ENCODE measurements at regions not wholly inside any gene's neighbourhood (a gene's known extent, or its start where the extent isn't known, plus 50 kb on each side); places are given as distances from the start of the nearest gene placed in this dataset.

DNA sequence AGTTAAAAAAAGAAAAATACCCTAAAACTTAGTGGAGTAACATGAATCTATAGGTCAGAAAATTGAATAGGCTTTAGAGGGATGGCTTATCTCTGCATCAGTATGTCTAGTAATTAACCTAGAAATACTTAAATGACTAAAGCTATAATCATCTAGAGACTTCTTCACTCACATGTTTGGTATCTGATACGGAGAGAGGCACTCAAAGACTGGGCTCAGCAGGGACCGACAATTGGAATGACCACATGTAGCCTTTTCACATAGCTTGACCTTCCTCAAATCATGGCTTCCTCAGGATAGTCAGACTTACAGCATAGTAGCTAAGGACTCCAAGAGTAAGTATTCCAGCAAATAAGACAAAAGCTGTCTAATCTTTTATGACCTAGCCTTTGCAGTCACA lies 105.3 kb upstream of the RORB start:
- TF ChIP-seq, protein P1, sequence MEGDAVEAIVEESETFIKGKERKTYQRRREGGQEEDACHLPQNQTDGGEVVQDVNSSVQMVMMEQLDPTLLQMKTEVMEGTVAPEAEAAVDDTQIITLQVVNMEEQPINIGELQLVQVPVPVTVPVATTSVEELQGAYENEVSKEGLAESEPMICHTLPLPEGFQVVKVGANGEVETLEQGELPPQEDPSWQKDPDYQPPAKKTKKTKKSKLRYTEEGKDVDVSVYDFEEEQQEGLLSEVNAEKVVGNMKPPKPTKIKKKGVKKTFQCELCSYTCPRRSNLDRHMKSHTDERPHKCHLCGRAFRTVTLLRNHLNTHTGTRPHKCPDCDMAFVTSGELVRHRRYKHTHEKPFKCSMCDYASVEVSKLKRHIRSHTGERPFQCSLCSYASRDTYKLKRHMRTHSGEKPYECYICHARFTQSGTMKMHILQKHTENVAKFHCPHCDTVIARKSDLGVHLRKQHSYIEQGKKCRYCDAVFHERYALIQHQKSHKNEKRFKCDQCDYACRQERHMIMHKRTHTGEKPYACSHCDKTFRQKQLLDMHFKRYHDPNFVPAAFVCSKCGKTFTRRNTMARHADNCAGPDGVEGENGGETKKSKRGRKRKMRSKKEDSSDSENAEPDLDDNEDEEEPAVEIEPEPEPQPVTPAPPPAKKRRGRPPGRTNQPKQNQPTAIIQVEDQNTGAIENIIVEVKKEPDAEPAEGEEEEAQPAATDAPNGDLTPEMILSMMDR (IDR thresholded peaks at IDR 0.05) = no peak
- TF ChIP-seq POLR2A (IDR thresholded peaks at IDR 0.05; ENCODE audit: low read depth) = no peak
- TF ChIP-seq EP300 (IDR thresholded peaks at IDR 0.05) = no peak
- TF ChIP-seq POLR2AphosphoS5 (IDR thresholded peaks at IDR 0.05) = no peak

All from esophagus muscularis mucosa (tissue), 4 donors.